ENCODE measurements at regions not wholly inside any gene's neighbourhood (a gene's known extent, or its start where the extent isn't known, plus 50 kb on each side); places are given as distances from the start of the nearest gene placed in this dataset.

DNA sequence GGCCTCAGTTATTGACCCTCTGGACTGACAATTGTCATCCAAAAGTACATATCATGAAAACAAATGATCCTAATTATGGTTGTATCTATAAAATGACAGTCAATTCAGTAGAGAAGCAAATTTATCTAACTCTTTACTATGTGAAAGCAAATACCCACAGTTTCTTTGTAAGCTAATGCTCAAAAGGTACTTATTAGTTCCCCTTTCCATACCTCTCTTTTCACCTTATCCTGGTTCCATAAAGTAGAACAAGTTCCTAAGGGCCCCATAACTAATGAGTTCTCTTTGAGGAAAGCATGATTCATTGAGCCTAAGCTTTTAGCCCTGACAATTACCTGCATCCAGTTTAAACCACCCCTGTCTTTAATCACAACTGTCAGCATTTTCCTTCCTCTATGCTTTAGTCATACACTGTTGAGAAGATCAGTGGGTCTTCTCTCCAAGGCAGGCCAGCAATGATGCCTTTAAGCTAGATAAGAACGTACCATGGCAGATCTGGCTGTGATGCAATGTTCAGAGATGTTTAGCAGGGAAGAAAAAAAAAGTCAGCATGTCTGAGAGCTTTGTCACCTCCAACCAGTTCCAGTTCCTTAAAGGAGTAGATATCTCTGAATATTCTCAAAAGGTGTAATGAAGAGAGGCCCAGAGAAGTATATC is 179.7 kb upstream of the RASGEF1B start:
- intact Hi-C loops (cut with DNase I; ENCODE audit: low total_unique reads), result no loop called here
- WGBS, 5 donors, result 61 to 76% (median 72%) methylated on average over 1 of the region's 1 CpG
- TF ChIP-seq POLR2AphosphoS5 (IDR thresholded peaks at IDR 0.05) (no peak), EP300 (IDR thresholded peaks at IDR 0.05) (no peak), POLR2A (IDR thresholded peaks at IDR 0.05) (no peak)
- TF ChIP-seq, protein P1, sequence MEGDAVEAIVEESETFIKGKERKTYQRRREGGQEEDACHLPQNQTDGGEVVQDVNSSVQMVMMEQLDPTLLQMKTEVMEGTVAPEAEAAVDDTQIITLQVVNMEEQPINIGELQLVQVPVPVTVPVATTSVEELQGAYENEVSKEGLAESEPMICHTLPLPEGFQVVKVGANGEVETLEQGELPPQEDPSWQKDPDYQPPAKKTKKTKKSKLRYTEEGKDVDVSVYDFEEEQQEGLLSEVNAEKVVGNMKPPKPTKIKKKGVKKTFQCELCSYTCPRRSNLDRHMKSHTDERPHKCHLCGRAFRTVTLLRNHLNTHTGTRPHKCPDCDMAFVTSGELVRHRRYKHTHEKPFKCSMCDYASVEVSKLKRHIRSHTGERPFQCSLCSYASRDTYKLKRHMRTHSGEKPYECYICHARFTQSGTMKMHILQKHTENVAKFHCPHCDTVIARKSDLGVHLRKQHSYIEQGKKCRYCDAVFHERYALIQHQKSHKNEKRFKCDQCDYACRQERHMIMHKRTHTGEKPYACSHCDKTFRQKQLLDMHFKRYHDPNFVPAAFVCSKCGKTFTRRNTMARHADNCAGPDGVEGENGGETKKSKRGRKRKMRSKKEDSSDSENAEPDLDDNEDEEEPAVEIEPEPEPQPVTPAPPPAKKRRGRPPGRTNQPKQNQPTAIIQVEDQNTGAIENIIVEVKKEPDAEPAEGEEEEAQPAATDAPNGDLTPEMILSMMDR (IDR thresholded peaks at IDR 0.05), result no peak
- Histone ChIP-seq H3K36me3 (no peaks in the 10 kb centered on the region), H3K9me3 (no peaks in the 10 kb centered on the region), H3K4me3 (no peak overlapping the region), H3K27ac (no peak overlapping the region), H3K27me3 (no peaks in the 10 kb centered on the region), H3K4me1 (peaks cover 0 to 16% (median 0%) of the 10 kb centered on the region in 4 donors)
- no peak for DNase-seq

DNA sequence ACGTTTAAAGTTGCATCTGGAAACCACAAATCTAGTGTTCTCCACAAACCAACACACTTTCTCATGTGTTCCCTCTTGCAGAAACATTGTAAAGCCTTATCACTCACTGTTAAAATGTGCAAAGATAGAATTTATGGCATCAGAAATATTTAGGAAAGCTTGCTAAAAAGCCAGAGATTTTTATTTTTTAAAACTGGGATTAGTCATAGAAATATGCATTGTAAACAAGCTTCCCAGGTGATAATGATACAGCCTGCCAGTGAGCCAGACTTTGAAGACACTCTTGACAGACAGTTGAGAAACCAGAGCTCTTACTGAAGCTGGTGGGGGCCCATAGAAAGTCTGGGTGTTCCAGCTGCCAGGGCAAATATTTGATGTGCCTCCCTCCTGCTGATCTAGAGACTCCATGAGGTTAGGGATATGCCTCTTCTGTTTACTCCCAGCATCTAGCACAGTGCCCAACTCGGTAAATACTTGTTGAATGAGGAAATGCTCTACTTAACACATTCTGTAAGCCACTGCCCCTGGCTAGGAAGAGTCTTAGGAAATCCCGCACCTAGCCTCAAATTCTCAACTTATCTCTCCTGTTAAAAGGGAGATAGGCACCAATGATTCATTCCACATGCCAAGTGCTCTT is 179.0 kb upstream of the RASGEF1B start:
- no peak overlapping the region for H3K27ac ChIP-seq
- no peaks in the 10 kb centered on the region for H3K27me3 ChIP-seq
- DNase-seq, result peak in 1 of 2 donors; percentile 26
- H3K36me3 ChIP-seq, result no peaks in the 10 kb centered on the region
- peaks cover 0 to 16% (median 0%) of the 10 kb centered on the region in 4 donors for H3K4me1 ChIP-seq
- TF ChIP-seq EP300 (IDR thresholded peaks at IDR 0.05) (no peak), POLR2A (IDR thresholded peaks at IDR 0.05) (no peak), POLR2AphosphoS5 (IDR thresholded peaks at IDR 0.05) (no peak)
- TF ChIP-seq, protein P1 (IDR thresholded peaks at IDR 0.05), result no peak
- intact Hi-C loops (cut with DNase I; ENCODE audit: low total_unique reads), result no loop called here
- H3K4me3 ChIP-seq, result no peak overlapping the region
- no peaks in the 10 kb centered on the region for H3K9me3 ChIP-seq
- 22 to 41% (median 33%) methylated on average over 3 of the region's 3 CpGs for WGBS, 5 donors

DNA sequence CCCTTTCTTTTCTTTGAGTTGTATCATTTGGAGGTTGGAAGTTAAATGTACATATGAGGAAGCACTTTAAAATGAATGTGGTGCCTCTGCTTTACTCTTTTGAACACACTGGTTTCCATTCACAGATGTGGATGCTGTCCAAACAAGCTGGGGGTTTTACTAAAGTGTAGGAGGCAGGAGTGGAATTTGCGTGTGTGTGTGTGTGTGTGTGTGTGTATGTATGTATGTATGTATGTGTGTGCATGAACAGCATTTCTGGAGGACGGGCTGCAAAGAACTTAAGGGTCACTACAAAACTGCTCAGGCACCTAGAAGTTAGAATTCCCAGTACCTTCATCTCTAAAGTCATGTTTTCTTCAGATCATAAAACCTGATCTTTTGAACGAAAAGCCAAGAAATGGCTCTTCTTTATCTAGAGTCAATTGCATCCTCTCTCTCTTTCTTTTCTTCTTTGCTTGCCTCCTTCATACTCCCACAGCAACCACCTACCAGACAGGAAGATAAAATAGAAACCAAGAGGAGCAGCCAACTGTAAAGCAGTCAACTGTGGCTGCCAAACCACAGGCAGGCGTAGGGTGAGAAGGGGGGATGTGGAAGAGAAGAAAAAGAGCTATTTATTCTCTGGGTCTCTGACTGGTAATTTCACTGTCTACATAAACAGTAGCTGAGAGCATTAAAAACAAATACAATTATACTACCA is 177.0 kb upstream of the RASGEF1B start:
- Histone ChIP-seq H3K27me3 (no peaks in the 10 kb centered on the region), H3K9me3 (no peaks in the 10 kb centered on the region), H3K4me3 (no peak overlapping the region), H3K4me1 (peaks cover 0 to 16% (median 0%) of the 10 kb centered on the region in 4 donors), H3K27ac (no peak overlapping the region), H3K36me3 (no peaks in the 10 kb centered on the region)
- peak in 1 of 2 donors; percentile 56 for DNase-seq
- 51 to 83% (median 64%) methylated on average over 4 of the region's 4 CpGs for WGBS, 5 donors
- TF ChIP-seq EP300 (IDR thresholded peaks at IDR 0.05) (no peak), POLR2AphosphoS5 (IDR thresholded peaks at IDR 0.05) (no peak), POLR2A (IDR thresholded peaks at IDR 0.05) (no peak)
- TF ChIP-seq, protein P1 (IDR thresholded peaks at IDR 0.05), result no peak
- intact Hi-C loops (cut with DNase I; ENCODE audit: low total_unique reads), result no loop called here

DNA sequence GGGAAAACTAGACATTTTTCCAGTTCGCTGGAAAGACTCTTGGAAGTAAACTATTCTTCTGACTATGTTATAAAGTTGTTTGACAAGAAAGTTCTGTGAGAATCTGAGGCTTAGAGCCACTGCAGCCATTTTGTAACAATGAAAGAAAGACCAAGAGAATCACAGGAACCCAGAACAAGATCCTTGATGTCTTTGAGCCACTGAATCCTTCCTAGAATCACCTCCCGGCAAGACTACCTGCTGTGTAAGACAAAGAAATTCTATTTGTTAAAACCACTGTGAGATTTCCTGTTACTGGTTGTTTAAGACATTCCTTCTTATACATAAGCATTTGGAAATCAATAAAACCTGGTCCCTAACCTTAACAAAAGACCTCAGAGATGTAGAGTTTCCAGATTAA is 175.7 kb upstream of the RASGEF1B start:
- WGBS, 5 donors, result 86 to 100% (median 96%) methylated on average over 2 of the region's 2 CpGs
- TF ChIP-seq POLR2AphosphoS5 (IDR thresholded peaks at IDR 0.05), result no peak
- no peak for TF ChIP-seq POLR2A (IDR thresholded peaks at IDR 0.05)
- TF ChIP-seq EP300 (IDR thresholded peaks at IDR 0.05), result no peak
- TF ChIP-seq, protein P1 (IDR thresholded peaks at IDR 0.05), result no peak
- Histone ChIP-seq H3K4me1 (peaks cover 0 to 16% (median 0%) of the 10 kb centered on the region in 4 donors), H3K9me3 (no peaks in the 10 kb centered on the region), H3K27me3 (no peaks in the 10 kb centered on the region), H3K4me3 (no peak overlapping the region), H3K27ac (no peak overlapping the region), H3K36me3 (no peaks in the 10 kb centered on the region)
- DNase-seq, result no peak
- intact Hi-C loops (cut with DNase I; ENCODE audit: low total_unique reads), result no loop called here
